ENCODE measurements at regions not wholly inside any gene's neighbourhood (a gene's known extent, or its start where the extent isn't known, plus 50 kb on each side); places are given as distances from the start of the nearest gene placed in this dataset.

DNA sequence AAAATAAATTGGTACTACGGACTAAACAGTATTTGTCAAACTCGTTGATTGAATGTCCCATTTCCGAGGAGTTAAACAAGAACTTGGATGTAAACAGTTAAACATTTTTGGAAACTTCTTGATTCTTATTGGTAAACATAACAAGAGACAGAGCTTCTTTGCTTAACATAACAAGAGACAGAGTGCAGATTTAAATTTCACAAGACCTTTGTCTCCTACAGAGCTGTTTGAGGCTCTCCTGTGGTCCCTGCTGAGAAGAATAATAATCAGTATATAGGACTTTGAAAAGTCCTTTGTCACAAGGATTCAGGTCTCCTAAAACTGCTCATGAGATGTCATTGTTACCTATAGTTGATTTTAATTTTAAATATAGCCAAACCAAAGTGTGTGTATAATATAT is 170.6 kb upstream of the C21orf91 start:
- no peaks in the 10 kb centered on the region for H3K9me3 ChIP-seq (ENCODE audit: control insufficient read depth, insufficient read depth, low read length)
- no peaks in the 10 kb centered on the region for H3K36me3 ChIP-seq (ENCODE audit: control insufficient read depth, insufficient read depth, low read length)
- H3K27me3 ChIP-seq (ENCODE audit: control insufficient read depth, insufficient read depth, low read length): no peaks in the 10 kb centered on the region
- H3K4me1 Mint-ChIP-seq: no peaks in the 10 kb centered on the region
- H3K27ac ChIP-seq (ENCODE audit: low read length): no peak overlapping the region
- H3K4me1 ChIP-seq (ENCODE audit: control insufficient read depth, insufficient read depth, low read length): no peaks in the 10 kb centered on the region
- H3K36me3 Mint-ChIP-seq: no peaks in the 10 kb centered on the region
- WGBS (ENCODE audit: insufficient coverage): 88% methylated on average over 3 of the region's 3 CpGs
- H3K4me3 ChIP-seq (ENCODE audit: low read length): no peak overlapping the region
- no peak for DNase-seq
- H3K27ac Mint-ChIP-seq: no peak overlapping the region
- peaks cover 3 to 5% of the 10 kb centered on the region in 2 donors for H3K9me3 Mint-ChIP-seq
- no peak for ATAC-seq
- no peaks in the 10 kb centered on the region for H3K27me3 Mint-ChIP-seq (ENCODE audit: low read depth in 2 of 2)
- H3K4me3 Mint-ChIP-seq: no peak overlapping the region
- TF ChIP-seq, protein P1, sequence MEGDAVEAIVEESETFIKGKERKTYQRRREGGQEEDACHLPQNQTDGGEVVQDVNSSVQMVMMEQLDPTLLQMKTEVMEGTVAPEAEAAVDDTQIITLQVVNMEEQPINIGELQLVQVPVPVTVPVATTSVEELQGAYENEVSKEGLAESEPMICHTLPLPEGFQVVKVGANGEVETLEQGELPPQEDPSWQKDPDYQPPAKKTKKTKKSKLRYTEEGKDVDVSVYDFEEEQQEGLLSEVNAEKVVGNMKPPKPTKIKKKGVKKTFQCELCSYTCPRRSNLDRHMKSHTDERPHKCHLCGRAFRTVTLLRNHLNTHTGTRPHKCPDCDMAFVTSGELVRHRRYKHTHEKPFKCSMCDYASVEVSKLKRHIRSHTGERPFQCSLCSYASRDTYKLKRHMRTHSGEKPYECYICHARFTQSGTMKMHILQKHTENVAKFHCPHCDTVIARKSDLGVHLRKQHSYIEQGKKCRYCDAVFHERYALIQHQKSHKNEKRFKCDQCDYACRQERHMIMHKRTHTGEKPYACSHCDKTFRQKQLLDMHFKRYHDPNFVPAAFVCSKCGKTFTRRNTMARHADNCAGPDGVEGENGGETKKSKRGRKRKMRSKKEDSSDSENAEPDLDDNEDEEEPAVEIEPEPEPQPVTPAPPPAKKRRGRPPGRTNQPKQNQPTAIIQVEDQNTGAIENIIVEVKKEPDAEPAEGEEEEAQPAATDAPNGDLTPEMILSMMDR (IDR thresholded peaks at IDR 0.05): no peak
- intact Hi-C loops (cut with micrococcal nuclease): no loop called here

DNA sequence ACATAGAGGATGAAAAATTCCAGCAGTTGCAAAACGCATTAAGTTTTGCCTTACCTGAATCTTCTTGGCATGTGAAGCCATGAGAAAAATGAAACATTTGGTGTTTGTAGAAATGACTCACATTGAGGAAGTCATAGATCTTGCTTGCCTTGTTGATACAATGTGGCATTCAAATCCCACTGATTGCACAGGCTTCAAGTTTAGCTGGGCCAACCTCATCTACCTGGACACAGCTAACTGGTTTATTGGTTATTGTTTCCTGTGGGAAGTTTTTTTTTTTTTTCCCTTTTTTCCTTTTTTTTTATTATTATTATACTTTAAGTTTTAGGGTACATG is 168.9 kb upstream of the C21orf91 start:
- H3K4me3 Mint-ChIP-seq: no peak overlapping the region
- Histone ChIP-seq H3K27ac (ENCODE audit: low read length) (no peak overlapping the region), H3K27me3 (ENCODE audit: control insufficient read depth, insufficient read depth, low read length) (no peaks in the 10 kb centered on the region), H3K36me3 (ENCODE audit: control insufficient read depth, insufficient read depth, low read length) (no peaks in the 10 kb centered on the region), H3K4me1 (ENCODE audit: control insufficient read depth, insufficient read depth, low read length) (no peaks in the 10 kb centered on the region), H3K9me3 (ENCODE audit: control insufficient read depth, insufficient read depth, low read length) (no peaks in the 10 kb centered on the region), H3K4me3 (ENCODE audit: low read length) (no peak overlapping the region)
- no peaks in the 10 kb centered on the region for H3K4me1 Mint-ChIP-seq
- ATAC-seq (no peak), DNase-seq (no peak)
- TF ChIP-seq, protein P1 (IDR thresholded peaks at IDR 0.05): no peak
- H3K36me3 Mint-ChIP-seq: no peaks in the 10 kb centered on the region
- H3K27me3 Mint-ChIP-seq (ENCODE audit: low read depth in 2 of 2): no peaks in the 10 kb centered on the region
- intact Hi-C loops (cut with micrococcal nuclease): no loop called here
- H3K9me3 Mint-ChIP-seq: peaks cover 0 to 3% of the 10 kb centered on the region in 2 donors
- WGBS (ENCODE audit: insufficient coverage): 100% methylated on average over 1 of the region's 1 CpG
- H3K27ac Mint-ChIP-seq: no peak overlapping the region

DNA sequence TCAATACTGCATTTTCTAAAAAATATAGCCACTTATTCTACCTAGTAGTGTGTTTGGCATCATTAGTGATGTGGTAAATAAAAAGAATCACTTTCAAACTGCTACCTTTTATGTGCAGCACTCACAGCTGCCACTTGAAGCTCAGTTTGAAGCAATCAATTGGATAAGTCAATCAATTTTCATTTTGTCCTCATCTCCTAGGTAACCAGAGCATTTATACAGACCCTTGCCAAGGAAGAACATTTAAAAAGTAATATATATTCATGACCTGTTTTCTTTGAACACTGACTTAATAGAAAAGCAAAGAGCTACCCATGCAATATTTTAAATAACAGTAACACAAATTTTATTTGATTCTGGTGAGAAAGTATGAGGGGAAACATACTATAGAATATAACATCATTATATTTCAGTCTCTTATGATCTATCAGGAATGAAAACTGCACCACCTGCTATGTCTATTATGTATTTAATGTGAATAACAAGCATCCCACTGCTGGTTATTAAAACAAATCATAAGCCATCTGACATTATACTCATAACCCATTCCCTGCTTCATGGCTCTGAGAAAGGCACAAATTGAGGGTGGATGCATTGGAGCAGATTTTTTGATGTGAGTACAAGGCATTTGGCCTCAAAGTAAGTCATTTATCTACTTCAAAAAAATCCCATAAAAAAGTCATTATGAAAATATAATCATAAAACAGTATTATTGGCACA is 168.4 kb upstream of the C21orf91 start:
- H3K4me3 Mint-ChIP-seq: no peak overlapping the region

More for the DNA sequence above, 168.4 kb upstream of the C21orf91 start:
- H3K27me3 Mint-ChIP-seq (ENCODE audit: low read depth in 2 of 2): no peaks in the 10 kb centered on the region
- H3K4me1 Mint-ChIP-seq: no peaks in the 10 kb centered on the region
- ATAC-seq: no peak
- DNase-seq: no peak
- TF ChIP-seq, protein P1 (IDR thresholded peaks at IDR 0.05): no peak
- Histone ChIP-seq H3K27ac (ENCODE audit: low read length) (no peak overlapping the region), H3K27me3 (ENCODE audit: control insufficient read depth, insufficient read depth, low read length) (no peaks in the 10 kb centered on the region), H3K36me3 (ENCODE audit: control insufficient read depth, insufficient read depth, low read length) (no peaks in the 10 kb centered on the region), H3K4me3 (ENCODE audit: low read length) (no peak overlapping the region), H3K4me1 (ENCODE audit: control insufficient read depth, insufficient read depth, low read length) (no peaks in the 10 kb centered on the region), H3K9me3 (ENCODE audit: control insufficient read depth, insufficient read depth, low read length) (no peaks in the 10 kb centered on the region)
- intact Hi-C loops (cut with micrococcal nuclease): no loop called here
- no peak overlapping the region for H3K27ac Mint-ChIP-seq
- H3K9me3 Mint-ChIP-seq: peaks cover 0 to 3% of the 10 kb centered on the region in 2 donors
- no peaks in the 10 kb centered on the region for H3K36me3 Mint-ChIP-seq
